ENCODE measurements at regions not wholly inside any gene's neighbourhood (a gene's known extent, or its start where the extent isn't known, plus 50 kb on each side); places are given as distances from the start of the nearest gene placed in this dataset.

- no peaks in the 10 kb centered on the region for H3K9me2 ChIP-seq (replicated peaks; ENCODE audit: insufficient read depth, low read length)
These were observed 464.6 kb upstream of the PKN2 start for GRCh38 chr1:88219521-88219920.

GRCh38 chr1:88221411-88221810, 462.7 kb upstream of the PKN2 start:
- Histone ChIP-seq H3K36me3 (replicated peaks; ENCODE audit: insufficient read depth, low read length) (no peaks in the 10 kb centered on the region), H3K9ac (ENCODE audit: low read length) (no peak overlapping the region), H3K27ac (ENCODE audit: low read length) (no peak overlapping the region), H3K4me1 (ENCODE audit: low read length) (no peaks in the 10 kb centered on the region), H2AFZ (ENCODE audit: low read length) (no peak overlapping the region), H3F3A (ENCODE audit: insufficient read depth, low read length) (no peaks in the 10 kb centered on the region), H3K27me3 (replicated peaks; ENCODE audit: insufficient read depth, low read length) (no peaks in the 10 kb centered on the region), H3K4me3 (ENCODE audit: low read length) (no peak overlapping the region), H3K4me2 (ENCODE audit: low read depth, low read length) (no peak overlapping the region), H3K9me3 (replicated peaks; ENCODE audit: insufficient read depth, low read length) (no peaks in the 10 kb centered on the region), H3K79me2 (ENCODE audit: low read length) (no peaks in the 10 kb centered on the region), H3K9me2 (replicated peaks; ENCODE audit: insufficient read depth, low read length) (no peaks in the 10 kb centered on the region), H4K20me1 (ENCODE audit: insufficient read depth, low read length) (no peaks in the 10 kb centered on the region)
- TF ChIP-seq CTCF (IDR thresholded peaks at IDR 0.05; ENCODE audit: low read length) (no peak), EZH2 (optimal IDR thresholded peaks at IDR 0.05; ENCODE audit: low read depth, low read length) (no peak), EZH2phosphoT487 (IDR thresholded peaks at IDR 0.05; ENCODE audit: low read length) (no peak)
- DNase-seq = no peak

More at GRCh38 chr1:88219521-88219920, 464.6 kb upstream of the PKN2 start:
- Histone ChIP-seq H3K36me3 (replicated peaks; ENCODE audit: insufficient read depth, low read length) (no peaks in the 10 kb centered on the region), H2AFZ (ENCODE audit: low read length) (no peak overlapping the region), H3K9ac (ENCODE audit: low read length) (no peak overlapping the region), H3K27ac (ENCODE audit: low read length) (no peak overlapping the region), H3F3A (ENCODE audit: insufficient read depth, low read length) (no peaks in the 10 kb centered on the region), H3K4me1 (ENCODE audit: low read length) (no peaks in the 10 kb centered on the region), H3K4me3 (ENCODE audit: low read length) (no peak overlapping the region), H3K79me2 (ENCODE audit: low read length) (no peaks in the 10 kb centered on the region), H3K27me3 (replicated peaks; ENCODE audit: insufficient read depth, low read length) (no peaks in the 10 kb centered on the region), H3K9me3 (replicated peaks; ENCODE audit: insufficient read depth, low read length) (no peaks in the 10 kb centered on the region), H4K20me1 (ENCODE audit: insufficient read depth, low read length) (no peaks in the 10 kb centered on the region), H3K4me2 (ENCODE audit: low read depth, low read length) (no peak overlapping the region)
- TF ChIP-seq EZH2 (optimal IDR thresholded peaks at IDR 0.05; ENCODE audit: low read depth, low read length) = no peak
- no peak for TF ChIP-seq CTCF (IDR thresholded peaks at IDR 0.05; ENCODE audit: low read length)
- TF ChIP-seq EZH2phosphoT487 (IDR thresholded peaks at IDR 0.05; ENCODE audit: low read length) = no peak
- no peak for DNase-seq

GRCh38 chr1:88224906-88225305, 459.2 kb upstream of the PKN2 start:
- H3K9me3 ChIP-seq (replicated peaks; ENCODE audit: insufficient read depth, low read length) = no peaks in the 10 kb centered on the region
- no peak overlapping the region for H3K27ac ChIP-seq (ENCODE audit: low read length)
- no peak overlapping the region for H3K4me2 ChIP-seq (ENCODE audit: low read depth, low read length)
- no peaks in the 10 kb centered on the region for H3K9me2 ChIP-seq (replicated peaks; ENCODE audit: insufficient read depth, low read length)
- no peak overlapping the region for H3K4me3 ChIP-seq (ENCODE audit: low read length)
- no peaks in the 10 kb centered on the region for H3F3A ChIP-seq (ENCODE audit: insufficient read depth, low read length)
- H3K36me3 ChIP-seq (replicated peaks; ENCODE audit: insufficient read depth, low read length) = no peaks in the 10 kb centered on the region
- no peaks in the 10 kb centered on the region for H3K4me1 ChIP-seq (ENCODE audit: low read length)
- no peaks in the 10 kb centered on the region for H3K79me2 ChIP-seq (ENCODE audit: low read length)
- H3K9ac ChIP-seq (ENCODE audit: low read length) = no peak overlapping the region
- no peak for TF ChIP-seq CTCF (IDR thresholded peaks at IDR 0.05; ENCODE audit: low read length)
- no peak for TF ChIP-seq EZH2 (optimal IDR thresholded peaks at IDR 0.05; ENCODE audit: low read depth, low read length)
- no peak for TF ChIP-seq EZH2phosphoT487 (IDR thresholded peaks at IDR 0.05; ENCODE audit: low read length)
- H4K20me1 ChIP-seq (ENCODE audit: insufficient read depth, low read length) = no peaks in the 10 kb centered on the region
- no peak for DNase-seq
- H3K27me3 ChIP-seq (replicated peaks; ENCODE audit: insufficient read depth, low read length) = no peaks in the 10 kb centered on the region
- no peak overlapping the region for H2AFZ ChIP-seq (ENCODE audit: low read length)
